Activated gamma-delta T cell treated with anti-CD3 and anti-CD28 coated beads, Interleukin-2, amount 50 U/mL, for 16 hours (primary cell): ENCODE measurements at regions not wholly inside any gene's neighbourhood (a gene's known extent, or its start where the extent isn't known, plus 50 kb on each side); places are given as distances from the start of the nearest gene placed in this dataset.

ENCODE experiments used
- DNase-seq: peaks from one replicate; pipeline ENCODE4 v3.0.0-alpha.2; 2020; ENCODE audit warnings: low read depth

DNA sequence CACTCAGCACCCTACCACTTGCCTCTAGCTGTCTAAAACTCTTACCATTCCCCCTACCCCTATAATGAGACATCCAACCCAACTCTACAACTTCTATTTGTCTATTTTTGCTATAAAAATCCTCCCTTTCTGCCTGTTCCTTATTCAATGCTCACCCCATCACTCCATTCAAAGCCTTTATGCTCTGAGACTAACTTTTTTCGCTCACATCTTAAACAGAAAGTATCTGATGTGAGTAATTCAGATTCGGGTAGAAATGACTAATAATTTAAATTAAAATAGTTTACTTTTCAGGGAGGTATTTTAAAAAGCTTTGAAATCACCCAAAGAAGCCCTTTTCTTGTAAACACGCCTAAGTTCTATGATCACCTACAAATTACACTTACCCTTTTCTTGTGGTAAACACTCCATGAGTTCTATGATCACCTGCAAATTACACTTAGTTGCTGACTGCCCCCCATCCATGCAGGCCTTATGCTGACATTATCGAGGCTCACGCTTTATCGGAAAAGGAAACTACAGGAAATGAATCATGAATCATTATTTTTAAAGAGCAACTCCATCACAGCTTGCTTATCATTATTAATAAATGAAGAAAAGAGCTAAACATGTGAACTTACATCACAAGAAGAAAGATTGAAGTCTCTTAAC is 168.7 kb upstream of the PPP1R2C start:
- no peak for DNase-seq

DNA sequence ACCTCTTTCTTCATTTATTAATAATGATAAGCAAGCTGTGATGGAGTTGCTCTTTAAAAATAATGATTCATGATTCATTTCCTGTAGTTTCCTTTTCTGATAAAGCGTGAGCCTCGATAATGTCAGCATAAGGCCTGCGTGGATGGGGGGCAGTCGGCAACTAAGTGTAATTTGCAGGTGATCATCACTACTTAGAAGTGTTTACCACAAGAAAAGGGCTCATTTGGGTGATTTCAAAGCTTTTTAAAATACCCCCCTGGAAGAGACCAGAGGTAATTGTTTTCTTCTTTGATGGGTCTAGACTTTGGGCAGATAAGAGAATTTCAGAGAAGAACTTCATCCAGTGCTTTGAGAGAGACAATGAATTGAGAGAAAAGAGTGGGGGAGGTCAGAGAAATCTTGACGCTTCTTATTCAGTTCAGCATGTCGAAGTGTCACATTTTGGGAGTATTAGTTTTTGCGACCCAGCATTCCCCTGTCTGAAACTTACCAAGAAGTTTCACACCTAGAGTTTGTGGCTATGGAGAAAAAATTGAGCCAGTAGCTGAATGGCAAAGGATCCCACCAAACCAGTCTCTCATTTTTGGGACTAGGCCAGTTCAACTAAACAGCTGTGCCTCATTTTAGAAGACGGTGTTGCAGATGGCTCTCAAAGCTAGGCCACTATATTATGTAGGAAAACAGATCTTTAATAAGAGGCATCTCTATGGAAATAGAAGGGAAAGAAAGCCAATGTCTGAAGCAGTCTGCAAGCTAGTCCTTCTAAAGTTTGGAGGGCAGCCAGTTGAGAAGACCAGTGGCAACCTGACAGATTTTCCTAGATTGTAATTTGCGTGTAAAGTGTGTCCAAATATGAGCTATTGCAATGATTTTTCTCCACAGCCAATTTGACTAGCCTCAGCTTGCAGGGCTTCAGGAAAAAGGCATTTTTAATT is 171.0 kb upstream of the PPP1R2C start:
- DNase-seq = no peak

DNA sequence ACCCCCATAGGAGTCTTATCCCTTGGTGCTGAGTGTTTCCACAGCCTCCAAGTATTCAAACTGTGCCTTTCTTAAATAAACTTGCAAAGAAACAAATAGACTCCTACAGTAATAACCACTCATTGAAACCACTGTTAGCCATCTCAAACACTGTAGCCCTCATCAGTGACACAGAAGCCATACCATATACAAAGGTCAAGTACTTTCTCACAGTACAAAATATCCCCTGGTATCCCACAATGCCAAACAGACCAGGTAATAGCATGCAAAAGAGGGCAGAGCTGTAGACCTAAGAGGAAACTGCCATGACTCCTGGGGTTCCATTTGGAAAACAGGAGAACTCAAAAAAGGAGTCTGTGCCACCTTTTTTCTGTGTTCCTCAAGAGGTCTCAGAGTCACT is 173.8 kb upstream of the PPP1R2C start:
- DNase-seq = no peak

DNA sequence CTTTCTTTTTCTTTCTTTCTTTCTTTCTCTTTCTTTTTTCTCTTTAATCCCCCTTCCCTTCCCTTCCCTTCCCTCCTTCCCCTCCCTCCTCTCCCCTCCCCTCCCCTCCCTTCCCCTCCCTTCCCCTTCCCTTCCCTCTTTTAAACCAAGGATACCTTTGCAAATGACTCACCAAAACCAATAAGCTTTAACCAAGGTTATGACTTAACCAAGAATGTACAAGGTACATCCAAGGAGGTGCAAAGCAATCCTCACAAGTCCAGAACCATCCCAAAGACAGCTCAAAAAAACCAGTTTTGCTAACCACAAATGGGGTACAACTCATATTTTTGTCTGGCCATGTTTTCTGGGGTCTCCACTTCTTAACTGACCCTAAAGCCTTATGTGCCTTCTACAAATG is 174.7 kb upstream of the PPP1R2C start:
- DNase-seq = no peak

DNA sequence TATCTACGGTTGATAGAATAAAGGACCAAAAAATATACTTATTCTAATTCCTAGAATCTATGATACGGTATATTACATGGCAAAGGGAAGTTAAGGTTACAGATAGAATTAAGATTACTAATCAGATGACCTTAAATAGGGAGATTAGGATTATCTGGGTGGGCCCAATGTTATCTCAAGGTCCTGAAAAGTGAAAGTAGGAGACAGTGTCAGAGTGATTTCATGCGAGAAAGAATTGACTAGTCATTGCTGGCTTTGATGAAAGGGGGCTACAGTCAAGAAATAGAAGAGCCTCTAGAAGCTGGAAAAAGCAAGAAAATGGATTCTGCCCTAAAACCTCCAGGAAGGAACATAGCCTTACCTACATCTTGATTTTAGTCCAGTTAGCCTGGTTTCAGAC is 176.9 kb upstream of the PPP1R2C start:
- no peak for DNase-seq

DNA sequence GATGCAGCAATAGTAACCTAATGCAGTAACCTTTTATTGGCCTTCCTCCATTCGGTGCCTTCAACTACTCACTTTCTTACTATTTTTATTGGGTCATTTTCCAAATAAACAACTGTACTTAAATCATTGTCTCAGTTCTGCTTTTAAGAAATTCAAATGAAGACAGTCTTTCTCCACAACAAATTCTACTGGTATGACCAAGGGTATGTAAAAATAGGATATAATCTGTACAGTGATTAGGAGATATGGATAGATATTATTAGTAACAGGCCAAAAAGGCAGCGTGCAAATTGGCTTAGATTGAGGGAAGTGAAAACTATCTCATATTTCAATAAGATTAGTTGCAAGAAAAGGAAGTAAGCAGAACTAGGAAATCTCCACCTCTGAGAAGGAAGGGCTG is 177.4 kb upstream of the PPP1R2C start:
- no peak for DNase-seq

DNA sequence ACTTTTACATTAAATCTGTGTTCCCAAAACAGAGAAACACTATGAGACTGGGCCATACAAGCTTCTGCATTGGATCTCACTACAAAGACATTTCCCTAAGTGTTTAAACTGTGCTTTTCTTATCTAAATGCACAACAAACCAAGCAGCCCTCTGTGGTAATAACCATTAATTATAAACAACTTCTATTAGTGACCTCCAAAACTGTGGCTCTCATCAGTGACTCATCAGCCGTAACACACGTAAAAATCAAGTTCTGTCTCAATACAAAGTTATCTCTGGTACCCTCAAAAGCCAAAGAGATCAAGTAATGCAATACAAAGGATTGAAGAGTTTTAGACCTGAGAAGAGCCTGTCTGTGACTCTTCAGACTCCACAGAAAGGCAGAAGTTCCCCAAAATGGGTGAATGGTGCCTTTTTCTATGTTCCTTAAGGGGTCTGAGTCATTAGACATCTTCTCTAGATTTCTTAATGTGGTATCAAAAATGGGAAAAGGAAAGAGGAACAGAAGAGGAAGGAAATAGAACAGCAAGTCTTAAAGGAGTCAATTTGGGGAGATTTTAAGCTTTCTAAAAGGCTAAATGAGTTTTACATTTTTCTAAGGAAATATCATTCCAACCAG is 189.8 kb upstream of the PPP1R2C start:
- no peak for DNase-seq

DNA sequence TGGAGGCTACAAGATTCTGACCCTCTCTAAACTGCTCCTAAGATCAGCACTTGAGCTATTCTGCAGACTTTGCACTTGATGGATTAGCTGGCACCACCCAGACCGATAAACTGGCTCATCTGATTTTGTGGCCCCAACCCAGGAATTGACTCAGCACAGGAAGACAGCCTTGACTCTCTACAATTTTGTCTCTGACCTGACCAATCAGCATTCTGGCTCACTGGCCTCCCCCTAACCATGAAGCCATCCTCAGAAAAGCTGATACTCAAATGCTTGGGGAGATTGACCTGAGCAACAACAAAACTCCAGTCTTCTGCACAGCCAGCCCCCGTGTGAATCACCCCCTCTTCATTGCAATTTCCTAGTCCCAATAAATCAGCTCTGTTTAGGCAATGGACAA is 195.4 kb upstream of the PPP1R2C start:
- DNase-seq = no peak

DNA sequence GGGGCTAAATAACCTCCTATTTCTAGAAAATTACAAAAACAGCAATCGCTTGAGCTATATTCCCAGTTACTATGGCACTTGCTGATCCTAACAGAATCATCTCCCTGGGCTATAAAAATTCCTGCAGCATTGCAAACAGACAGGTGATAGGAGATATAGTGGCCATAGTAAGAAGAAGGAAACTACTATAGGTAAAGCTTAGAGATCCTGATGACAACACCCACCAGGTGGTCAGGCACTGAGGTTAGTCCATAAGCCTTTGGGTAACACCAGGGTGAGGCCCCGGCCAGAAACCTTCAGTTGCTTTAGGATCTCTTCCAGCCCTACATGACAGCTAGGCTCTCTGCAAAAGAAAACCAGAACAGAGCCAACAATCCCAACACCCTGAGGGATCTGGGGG is 197.9 kb upstream of the PPP1R2C start:
- DNase-seq = no peak

DNA sequence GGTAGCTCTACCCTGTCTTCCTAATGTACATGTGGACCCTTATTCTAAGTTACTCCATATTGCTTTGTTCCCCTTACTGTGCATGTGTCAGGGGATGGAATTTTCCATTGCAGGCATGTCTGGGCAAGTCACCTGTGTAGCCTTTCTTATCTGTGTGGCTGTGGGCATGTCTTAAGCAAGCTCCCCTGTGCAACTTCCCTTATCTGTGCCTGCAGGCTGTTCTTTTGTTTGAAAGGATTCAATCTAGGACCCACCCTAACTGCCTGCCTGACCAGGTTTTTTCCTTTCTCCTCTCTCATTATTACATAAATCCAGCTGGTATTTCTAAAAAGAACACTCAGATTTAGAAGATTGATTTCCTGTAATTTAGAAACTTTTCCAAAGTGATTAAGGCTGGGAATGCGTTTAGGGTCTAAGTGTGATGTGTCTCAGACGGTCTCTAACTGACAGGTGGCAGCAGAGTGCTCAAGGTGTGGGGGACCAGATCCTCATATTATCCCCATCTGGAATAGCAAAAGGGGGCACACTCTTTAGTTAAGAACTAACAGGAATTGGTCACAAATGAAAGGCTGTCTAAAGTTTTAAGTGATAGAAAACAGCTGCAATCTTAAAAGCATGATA is 198.9 kb upstream of the PPP1R2C start:
- DNase-seq = no peak

DNA sequence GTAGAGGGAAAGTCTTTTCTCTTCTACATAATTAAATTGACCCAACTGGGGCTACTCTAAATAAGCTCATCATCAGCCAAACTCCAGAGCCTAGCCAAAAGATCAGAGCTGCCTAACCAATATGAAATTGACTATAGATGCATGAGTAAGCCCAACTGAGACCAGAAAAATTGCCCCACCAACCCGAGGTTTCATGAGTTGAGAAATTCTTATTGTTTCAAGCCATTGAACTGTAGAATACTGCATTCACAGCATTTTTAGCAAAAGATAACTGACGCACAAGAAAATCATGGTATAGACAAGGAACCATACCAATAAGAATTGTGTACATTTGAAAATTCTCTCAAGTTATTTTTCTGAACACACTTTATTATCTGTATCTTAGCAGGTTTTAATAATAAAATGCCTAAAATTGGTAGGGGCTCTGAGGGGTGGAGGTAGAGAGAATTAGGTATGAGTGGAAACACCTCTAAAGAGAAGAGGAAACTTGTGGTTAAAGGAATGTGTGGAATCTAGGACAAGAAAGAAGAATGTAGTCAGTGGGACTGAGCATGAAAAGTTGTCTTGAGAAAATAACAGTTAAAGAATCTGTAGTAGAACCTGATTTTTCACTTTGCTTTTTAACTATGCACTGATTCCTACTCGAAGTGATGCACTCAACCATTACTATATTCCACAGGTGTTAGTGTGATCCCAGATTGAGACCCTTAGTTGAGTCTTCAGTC is 200.9 kb upstream of the PPP1R2C start:
- DNase-seq = no peak

DNA sequence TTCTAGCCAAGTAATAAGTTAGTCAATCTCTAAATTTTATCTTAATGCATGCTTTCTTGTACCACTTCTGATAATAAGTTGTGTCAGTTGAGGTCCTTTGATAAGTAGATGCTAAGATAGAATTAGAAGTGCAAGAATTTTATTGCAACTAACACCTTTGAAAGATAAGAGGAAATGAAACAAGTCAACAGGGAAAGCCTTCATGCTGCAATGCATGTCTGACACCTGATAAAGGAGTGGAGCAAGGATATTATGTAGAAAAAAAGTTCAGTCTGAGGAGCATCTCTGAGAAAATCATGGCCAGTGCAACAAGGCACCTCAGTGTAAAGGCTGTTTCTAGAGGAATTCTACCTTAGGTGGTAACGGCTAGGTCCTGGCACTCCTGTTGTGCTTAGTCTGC is 210.7 kb upstream of the PPP1R2C start:
- DNase-seq = no peak

DNA sequence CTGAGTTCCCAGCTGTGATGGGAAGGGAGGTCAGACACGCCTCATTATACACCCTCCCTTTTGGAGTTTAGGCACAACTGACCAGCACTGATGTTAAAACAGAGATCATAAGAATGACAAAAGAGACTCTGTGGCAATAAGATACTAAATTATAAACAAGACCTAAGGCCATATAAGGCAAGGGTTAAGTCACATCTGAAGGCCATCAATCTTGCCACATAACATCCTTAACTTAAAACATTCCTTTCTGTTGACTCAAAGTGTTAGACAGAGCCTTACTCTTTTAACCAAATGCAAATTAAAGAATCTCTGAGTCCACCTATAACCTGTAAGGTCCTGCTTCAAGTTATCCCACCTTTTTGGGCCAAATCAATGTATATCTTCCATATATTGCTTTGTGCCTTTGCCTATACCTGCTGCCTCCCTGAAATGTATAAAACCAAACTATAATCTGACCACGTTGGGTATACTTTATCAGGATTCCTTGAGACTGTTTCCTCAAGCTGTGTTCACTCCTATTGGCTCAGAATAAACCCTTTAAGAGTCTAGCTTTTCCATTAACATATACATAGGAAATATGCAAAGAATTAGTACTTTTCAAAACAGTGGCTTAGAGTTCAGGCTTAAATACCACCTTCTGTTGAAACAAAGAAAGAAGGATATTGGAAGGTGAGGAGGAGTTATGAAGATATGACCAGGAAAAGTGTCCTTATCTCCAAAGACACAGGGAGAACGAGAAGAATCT is 214.4 kb upstream of the PPP1R2C start:
- DNase-seq = no peak

DNA sequence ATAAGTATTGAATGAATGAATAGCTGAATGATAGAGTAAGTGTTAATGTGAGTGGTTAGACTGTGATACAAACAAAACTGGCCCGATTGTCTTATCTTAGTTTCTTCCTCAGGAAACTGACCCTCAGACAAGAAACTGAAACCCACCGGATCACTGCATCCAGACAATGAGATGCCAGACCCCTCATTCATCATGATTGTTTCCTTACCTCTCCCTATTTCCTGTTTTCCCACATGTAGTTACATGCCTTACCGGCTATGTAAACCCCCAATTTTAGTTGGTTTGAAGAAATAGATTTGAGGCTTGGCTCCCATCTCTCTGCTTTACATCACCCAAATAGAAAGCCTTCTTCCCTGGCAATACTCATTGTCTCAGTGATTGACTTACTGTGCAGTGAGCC is 218.9 kb upstream of the PPP1R2C start:
- no peak for DNase-seq

DNA sequence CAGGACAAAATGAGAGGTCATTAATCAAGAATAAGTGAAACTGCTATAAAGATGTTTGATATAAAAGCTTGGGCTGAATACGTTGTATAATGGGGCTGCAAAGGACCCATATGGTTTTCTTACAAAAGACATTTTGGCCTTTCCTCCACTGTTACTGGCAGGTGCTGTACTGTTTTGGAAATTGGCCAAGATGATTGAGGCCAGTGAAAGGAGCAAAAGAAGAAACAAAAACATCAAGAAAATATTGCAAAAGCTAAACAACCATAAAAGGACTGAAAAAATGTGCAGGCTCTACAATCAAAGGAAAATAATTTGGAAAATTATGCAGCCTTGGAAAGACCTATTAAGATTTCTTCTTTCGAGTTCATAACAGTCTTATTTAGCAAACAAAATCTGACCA is 222.2 kb upstream of the PPP1R2C start:
- DNase-seq = no peak

DNA sequence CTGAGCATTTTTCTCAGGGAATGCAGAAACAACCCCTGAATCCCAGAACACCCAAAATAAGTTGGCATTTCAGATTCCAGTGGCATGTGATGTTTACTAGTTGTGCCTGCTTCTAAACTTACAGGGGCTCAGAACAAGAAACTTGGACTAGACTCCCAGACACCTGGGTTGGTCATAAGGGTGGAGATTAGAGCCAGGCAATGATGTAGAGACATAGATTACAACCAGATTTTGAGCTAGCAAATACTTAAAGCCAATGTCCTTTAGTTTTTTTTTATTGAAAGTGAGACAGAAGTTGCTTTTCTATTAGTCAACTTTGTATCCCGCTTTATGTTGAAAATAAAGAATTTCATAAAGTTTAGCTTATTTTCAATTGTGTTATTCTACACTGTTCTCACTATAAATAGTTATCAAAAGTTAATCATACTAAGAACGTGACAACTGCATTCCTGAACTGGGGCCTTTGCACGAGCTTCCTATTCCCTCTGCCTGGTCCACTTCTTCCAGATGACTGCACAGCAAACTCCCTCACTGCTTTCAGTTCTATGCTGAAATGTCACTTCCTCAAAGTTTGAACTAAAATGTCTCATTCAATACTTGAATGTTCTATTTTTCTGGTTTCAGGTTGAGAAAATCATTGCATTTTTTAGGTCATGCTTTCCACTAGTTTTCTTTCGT is 224.7 kb upstream of the PPP1R2C start:
- DNase-seq = no peak

DNA sequence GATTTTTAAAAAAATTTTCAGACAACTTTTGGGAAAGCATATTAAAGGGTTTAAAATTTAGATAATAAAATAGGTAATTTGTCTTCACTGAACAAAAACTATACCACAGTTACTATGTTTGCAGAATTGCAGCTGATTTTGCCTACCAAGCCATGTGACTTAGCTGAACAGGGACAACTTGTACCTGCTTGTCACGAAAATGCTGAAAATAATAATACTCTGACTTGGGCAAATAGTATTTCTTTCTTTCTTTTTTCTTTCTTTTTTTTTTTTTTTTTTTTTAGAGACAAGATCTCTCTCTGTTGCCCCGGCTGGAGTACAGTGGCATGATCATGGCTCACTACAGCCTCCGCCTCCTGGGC is 225.2 kb upstream of the PPP1R2C start:
- DNase-seq = no peak

DNA sequence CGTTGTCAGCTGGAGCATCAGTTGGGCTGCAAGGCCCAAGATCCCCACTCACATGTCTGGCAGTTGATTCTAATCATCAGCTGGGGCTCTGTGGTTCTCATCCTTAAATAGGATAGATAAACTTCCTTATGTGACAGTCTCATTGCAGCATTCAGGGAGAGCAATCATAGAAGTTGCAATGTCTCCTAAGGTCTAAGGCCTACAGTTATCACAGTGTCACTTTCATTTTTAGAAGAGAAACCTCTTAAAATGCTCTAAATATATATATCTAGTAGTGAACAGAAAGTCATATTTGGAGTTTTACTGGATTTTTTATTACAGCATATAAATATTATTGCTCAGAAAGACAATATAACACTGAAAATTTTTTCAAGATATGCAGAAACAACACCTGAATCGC is 226.0 kb upstream of the PPP1R2C start:
- no peak for DNase-seq

DNA sequence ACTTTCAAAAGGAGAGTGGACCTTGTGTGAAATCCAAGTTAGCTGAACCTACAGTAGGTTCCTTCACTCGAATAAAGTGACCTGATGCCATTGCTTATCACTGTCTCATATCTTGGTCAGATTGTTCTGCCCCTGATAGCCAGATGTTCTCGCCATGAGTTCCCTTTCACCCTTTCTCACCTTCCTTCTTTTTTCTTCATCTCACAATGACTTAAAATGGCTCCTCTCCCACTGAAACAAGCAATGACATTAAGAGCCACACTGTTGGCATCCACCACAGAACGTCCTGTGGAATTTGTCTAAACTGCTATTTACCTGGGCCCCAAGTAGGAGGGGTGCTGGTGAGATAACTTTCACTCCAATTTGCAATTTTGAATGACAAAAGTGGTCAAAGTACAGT is 227.6 kb upstream of the PPP1R2C start:
- DNase-seq = no peak

DNA sequence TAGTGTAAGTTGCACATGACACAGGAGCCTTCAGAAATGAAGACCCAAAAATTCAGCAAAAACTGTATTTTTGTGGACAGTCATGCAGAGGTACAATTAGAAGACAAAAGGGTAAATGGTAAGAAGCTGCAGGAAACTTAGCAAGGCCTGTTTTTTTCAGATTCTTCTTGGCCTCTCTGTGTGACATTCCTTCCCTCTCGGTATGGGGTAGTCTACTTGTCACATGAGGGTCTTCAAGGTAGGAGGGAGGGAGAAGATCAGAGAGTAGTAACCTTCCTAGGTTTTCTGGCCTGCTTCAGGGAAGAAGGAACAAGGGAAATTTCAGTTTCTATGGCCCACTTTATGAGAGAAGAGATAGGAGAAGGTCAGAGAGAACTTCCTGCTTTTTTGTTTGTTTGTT is 230.4 kb upstream of the PPP1R2C start:
- no peak for DNase-seq

DNA sequence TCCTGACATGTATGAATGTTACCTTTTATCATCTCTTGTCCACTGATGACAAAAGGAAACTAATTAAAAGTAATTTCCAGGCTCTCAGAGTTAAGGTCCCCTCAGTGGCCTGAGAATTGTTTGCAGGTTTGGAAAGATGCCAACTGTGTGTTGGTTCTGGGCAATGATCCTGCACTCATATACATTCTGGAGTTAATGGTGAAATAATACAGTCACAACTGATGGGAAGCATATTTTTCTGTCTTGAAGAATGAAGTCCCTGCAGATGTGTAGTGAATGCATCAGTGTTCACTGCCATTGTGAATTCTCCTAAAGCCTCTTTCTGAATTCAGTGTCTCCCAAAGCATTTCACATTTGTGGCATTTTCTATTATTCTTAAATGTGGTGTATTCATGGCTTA is 238.1 kb upstream of the PPP1R2C start:
- no peak for DNase-seq
